Embryonic facial prominence (tissue), 1 donor: ENCODE measurements at regions not wholly inside any gene's neighbourhood (a gene's known extent, or its start where the extent isn't known, plus 50 kb on each side); places are given as distances from the start of the nearest gene placed in this dataset.

ENCODE experiments used
- DNase-seq: peaks from one replicate; pipeline ENCODE4 v3.0.0-alpha.2; 2016; ENCODE audit errors: extremely low spot score

DNA sequence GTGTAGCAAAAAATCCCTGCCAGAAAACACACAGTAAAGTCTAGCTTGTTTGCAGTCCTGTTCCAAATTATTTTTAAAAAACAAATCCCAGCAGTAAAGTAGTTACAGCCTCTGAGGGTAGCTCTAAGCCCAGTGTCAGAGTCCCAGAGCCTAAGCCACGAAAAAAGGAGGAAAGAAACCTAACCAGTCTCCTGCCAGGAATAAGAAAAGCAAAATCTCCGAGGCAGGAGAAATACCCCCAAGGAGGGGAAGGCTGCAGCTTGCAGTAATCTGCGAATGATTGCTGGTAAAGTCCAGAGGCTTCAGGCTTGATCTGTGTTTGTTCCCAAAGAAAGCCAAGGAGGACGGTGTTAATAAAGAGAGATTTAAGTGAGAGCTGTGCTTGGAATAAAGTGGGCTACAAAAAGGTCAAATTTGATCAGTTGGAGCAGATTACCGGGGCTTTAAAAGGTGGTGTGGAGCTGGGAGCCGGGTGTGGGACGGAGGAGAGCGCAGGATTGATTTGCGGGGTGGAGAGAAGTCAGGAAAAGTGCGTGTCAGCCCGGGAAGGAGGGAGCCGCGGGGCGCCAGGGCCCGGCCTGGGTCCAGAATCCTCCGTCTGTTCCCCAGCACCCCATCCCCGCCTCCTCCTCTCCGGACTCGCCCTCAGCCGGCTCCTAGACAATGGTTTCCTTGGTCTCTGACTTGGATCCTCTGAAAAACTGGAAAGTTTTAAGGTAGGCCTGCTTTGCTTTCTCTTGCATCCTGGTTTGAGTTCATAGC is 219.4 kb upstream of the CELF2 start:
- DNase-seq: no peak

GRCh38 chr10:10798864-10799192 is 218.8 kb upstream of the CELF2 start:
- DNase-seq: no peak

DNA sequence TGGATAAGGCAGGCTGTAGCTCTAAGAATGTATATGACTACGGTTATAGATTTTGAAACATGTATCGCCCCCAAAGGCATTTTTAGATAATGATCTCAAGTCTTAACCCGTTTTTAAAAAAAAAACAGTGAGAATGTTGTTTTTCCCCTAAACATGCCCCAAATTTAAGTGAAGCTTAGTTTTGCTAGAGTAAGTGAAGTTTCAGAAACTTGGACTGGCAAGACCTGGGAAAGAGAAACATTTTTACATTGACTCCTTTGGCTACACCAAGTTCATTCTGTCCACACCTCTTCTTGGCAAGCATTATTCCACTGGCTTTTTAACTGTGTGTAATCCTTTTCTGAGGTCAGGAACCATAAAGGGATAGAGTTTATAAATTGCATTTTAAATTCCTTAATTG is 216.7 kb upstream of the CELF2 start:
- DNase-seq: no peak

DNA sequence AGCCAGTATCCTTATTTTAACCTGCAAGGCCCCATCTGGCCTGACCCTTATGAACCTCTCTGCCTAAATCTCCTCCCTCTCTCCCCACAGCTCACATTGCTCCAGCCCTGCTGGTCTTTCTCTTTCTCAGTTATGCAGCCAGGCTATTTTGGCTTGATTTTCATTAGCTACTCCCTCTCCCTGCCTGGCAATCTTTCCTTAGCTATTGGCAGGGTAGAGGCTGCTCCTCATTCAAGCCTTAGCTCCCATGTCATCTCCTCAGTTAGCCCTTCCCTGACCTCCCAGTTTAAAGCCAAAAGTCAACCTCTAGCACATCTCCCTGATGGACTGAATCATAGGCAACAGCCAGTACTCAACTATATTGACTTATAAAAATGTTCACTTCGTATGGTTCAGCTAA is 214.4 kb upstream of the CELF2 start:
- DNase-seq: no peak

DNA sequence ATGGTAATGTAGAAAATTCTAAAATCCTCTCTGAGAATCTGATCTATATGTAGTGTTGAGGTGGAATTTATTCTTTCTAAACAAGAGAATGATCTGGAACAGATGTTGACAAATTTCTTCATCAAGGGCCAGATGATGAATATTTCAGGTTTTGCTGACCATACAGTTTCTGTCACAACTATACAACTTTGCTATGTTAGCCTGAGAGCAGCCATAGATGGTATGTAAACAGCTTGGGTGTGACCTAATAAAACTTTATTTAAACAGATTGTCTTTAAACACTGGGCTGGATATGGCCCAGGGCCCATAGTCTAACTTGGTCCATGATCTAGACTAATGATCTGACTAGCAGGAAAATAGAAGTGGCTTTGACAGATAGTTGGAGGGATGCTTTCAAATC is 213.6 kb upstream of the CELF2 start:
- no peak for DNase-seq

DNA sequence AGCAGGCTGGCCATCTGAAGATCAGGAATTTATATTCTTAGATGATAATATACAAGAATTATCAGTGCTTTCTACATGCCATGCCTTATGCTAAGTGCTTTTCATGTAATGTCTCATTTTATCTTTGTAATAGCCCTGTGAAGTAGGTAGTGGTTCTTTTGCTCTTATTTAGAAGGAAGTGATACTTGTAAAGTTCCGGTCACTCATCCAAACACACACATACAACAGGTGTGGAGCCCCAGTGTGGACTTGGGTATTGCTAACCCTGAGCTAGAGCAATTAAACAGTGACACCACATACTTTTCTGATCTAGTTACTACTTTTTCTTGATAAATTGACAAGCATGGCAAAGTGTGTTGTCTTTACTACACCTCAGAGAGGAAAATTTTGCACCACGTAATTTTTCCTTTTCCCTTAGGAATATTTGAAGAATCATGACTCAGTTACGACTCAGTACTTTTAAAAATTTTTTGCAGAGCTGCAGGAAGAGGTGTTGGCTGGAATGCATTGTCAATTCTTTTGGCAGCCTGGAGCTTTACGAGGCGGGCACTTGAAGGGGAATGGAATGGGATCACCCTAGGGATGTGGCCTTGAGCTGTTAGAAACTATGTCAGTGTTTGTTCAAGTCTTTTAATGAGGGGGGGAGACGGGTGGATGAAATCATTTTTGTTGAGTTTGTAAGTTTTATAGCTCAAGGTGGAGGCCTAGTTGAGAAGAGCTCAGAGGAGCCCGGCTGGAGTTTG is 212.5 kb upstream of the CELF2 start:
- no peak for DNase-seq

GRCh38 chr10:10807106-10807505 is 210.6 kb upstream of the CELF2 start:
- DNase-seq: no peak

DNA sequence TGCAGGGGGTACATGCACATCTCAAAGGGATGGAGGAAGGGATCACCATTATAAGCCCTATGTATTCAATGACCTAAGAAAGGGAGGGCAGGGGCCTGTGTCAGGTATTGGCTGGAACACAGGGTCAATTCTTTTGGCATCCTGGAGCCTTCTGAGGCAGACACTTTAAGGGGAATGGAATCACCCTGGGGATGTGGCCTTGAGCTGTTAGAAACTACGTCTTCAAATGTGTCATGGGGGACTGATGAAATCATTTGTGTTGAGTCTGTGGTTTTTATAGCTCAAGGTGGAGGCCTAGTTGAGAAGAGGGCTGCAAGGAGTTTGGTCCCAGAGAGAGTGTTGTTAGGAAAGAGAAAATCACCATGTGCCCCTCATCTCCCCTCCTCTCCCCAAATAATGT is 206.1 kb upstream of the CELF2 start:
- no peak for DNase-seq

DNA sequence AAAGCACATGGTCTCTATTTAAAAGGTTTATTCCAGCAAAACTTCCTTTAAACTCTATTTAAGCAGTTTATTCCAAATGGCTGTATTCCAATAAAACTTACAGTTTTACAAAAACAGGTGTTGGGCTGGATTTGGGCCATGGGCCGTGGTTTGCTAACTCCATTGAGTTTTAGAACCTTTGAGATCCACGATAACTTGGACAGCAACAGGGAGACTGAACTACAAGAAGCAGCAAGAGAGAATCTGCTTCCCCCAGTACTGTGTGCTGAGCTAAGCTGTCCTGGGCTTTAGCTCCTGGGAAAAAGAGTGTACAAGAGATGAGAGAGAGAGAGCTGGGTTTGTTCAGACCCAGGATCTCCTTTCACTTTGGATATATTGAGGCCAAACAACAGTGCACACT is 204.0 kb upstream of the CELF2 start:
- DNase-seq: no peak

- DNase-seq: no peak
These were observed 203.6 kb upstream of the CELF2 start for GRCh38 chr10:10814069-10814468.

- DNase-seq: no peak
These were observed 201.2 kb upstream of the CELF2 start for GRCh38 chr10:10816447-10816846.

GRCh38 chr10:10817609-10818008 is 200.1 kb upstream of the CELF2 start:
- no peak for DNase-seq

DNA sequence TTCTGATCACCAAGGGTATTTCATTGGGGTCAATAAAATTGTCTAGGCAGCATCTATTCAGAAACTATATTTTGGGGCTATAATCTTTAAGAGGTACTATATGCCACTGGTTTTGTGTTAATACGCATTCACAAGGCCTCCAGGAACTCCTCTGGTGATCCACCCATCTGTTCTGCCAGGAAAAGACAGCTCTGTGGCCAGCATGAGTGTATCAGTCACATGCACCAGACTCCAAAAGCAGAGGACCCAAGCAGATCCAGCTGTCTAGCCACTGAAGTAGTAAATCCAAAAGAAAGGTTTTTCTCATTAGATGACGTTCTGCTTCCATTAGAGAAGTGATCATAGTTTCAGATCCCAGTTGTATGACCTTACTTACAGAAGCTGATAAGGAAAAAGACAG is 199.6 kb upstream of the CELF2 start:
- no peak for DNase-seq

DNA sequence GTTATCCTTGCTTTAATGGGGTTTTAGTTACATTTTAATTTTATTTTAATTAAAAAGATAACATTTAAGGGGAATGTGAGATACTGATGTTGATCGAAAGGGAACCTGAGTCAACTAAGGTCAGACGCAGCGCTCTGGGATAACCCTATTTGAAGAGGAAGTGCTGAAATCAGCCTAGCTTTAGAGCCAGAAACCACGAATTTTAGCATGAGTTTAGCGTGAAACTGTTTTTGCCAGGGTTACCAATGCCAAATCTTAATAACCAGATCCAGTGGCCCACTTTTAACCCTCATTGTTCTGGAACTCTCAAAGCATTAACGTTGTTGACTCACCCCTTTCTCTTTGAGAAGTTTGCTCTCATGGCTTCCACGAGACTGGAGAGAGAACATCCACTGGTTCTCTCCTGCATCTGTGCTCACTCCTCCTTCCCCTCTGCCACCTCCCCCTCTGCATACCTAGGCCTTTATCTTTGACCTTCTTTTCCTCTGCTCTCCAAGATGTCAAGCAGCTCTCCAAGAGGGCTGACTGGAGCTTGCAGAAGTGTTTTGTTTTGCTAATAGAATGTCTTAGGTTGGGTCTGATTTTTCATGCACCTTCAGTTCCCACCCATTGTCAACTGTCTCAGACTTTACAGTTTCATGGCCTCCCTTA is 198.3 kb upstream of the CELF2 start:
- DNase-seq: no peak

DNA sequence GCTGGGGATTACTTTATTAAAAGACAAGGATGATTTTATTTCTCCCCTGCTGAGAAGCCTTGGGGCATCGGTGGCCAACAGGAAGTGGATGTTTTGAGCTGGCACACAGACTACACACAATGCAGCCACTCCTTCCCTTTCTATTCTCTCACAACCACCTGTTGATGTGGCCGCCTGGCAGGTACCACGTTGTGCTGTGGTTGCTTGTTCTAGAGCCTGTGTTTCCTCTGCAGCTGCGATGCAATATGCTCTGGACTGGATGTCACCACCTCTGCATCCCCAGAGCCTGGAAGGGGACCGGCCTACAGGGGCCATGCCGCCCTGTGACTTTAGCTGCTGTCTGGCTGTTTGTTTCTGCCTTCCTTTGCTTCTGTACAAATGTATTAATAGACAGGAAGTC is 195.7 kb upstream of the CELF2 start:
- DNase-seq: no peak

DNA sequence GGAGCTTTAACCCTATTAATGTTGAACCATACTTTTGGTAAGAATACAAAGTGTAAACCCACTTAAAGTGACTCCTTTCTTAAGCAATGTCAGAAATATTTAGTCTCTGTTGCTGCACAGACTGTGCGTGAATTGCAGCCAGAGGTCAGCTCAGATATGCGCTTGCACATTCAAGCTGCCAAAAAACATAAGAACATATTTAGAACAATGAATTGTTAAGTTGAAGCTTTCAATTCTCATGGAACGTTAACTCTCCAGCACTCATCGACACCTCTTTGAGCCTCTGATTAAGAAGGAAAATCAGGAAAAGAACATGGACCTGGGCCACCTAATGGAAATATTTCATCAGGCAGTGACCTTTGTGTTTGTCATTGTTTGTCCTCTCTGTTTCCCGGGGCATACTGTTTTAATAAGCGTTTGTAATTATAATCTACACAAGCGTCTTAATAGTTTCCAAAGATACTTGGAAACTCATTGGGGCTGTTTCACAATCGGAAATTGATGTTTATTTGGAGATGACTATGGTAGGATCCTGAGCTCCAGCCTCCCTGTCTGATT is 193.0 kb upstream of the CELF2 start:
- no peak for DNase-seq

GRCh38 chr10:10826125-10826524 is 191.5 kb upstream of the CELF2 start:
- DNase-seq: no peak

- no peak for DNase-seq
These were observed 189.0 kb upstream of the CELF2 start for GRCh38 chr10:10828623-10829022.

GRCh38 chr10:10829576-10829975 is 188.1 kb upstream of the CELF2 start:
- no peak for DNase-seq

DNA sequence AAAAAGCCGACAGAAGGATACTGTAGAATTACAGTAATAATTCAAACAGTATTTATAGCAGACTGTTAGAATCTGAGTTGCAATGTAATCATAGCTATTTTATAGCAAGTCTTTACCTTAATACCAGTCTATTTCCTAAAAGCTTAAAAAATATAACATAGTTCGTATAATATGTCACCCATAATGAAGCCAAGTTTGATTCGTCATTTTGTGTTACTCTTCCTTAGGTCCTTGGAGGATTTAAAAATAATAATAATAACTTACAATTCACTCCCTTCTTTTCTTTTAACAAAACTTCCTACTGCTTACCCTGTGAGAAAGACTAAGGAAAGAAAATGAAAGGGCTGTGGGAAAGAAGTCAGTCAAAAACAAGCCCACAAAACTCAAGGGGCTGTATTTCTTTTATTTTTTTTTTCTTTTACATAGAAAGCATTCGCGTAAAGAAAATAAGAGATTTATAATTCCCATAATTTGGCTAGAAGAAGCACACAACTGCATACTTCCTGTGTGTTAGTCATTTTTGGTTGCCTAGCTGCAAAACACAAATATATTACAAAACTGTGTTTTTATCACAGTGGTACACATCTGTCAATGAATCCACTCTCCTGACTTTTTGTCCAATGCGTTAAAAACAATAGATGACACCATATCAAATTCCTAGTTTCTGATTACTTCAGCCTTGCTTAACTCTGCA is 187.2 kb upstream of the CELF2 start:
- DNase-seq: no peak

DNA sequence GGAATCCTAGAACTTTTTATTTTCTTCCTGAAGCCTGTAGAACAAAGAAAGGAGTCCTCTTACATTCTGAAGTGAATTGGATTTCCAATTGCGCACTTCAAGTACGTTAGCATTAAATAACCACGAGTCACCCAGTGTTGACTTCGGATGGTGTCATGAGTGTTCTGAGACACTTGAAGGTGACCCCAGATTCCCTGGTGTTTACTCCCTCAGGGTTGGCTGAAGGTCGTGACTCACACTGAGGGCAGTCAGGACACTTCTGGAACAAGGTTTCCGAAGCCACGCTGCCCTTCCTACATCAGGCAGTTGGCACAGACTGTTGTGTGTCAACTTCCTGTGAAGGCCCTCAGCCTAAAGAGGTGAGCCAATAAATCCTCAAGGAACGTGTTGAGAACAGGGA is 186.6 kb upstream of the CELF2 start:
- no peak for DNase-seq

- DNase-seq: no peak
These were observed 183.7 kb upstream of the CELF2 start for GRCh38 chr10:10833955-10834354.
